Neural progenitor cell (in vitro differentiated cells): ENCODE measurements at regions not wholly inside any gene's neighbourhood (a gene's known extent, or its start where the extent isn't known, plus 50 kb on each side); places are given as distances from the start of the nearest gene placed in this dataset.

ENCODE experiments used
- CTCF ChIP-seq: fragments of 200-600 bp; sonication (generic); IDR thresholded peaks from 2 replicates; pipeline ENCODE4 v1.5.1; 2017; ENCODE audit warnings: antibody characterized with exemption, mild to moderate bottlenecking
- EZH2 ChIP-seq: fragments of 200-600 bp; sonication (generic); IDR thresholded peaks from 2 replicates; pipeline ENCODE4 v1.6.1; 2017; ENCODE audit warnings: antibody characterized with exemption, mild to moderate bottlenecking, moderate library complexity
- EZH2phosphoT487 ChIP-seq: fragments of 200-600 bp; sonication (generic); IDR thresholded peaks from 2 replicates; pipeline ENCODE4 v1.6.1; 2017; ENCODE audit warnings: antibody characterized with exemption

GRCh38 chr18:61245276-61245675 is 88.0 kb upstream of the CDH20 start:
- TF ChIP-seq CTCF: no peak
- no peak for TF ChIP-seq EZH2phosphoT487
- TF ChIP-seq EZH2: no peak
